Karpas-422 (cell line): ENCODE measurements at regions not wholly inside any gene's neighbourhood (a gene's known extent, or its start where the extent isn't known, plus 50 kb on each side); places are given as distances from the start of the nearest gene placed in this dataset.

Experiments used
- DNase-seq: peaks from one replicate; pipeline ENCODE4 v3.0.0-alpha.2; 2015
- H2AFZ ChIP-seq: fragments of 200-600 bp; sonication (generic); 2 replicates; pipeline ENCODE4 v1.6.1; 2014; ENCODE audit warnings: antibody characterized with exemption, low read length, mixed read lengths
- H3K27ac ChIP-seq: fragments of 200-600 bp; sonication (generic); 2 replicates; pipeline ENCODE4 v1.5.1; 2014; ENCODE audit warnings: mild to moderate bottlenecking, low read length, moderate library complexity
- H3K27me3 ChIP-seq: fragments of 200-600 bp; sonication (generic); 2 replicates; pipeline ENCODE4 v1.6.1; 2014; ENCODE audit warnings: low read length, mixed read lengths
- H3K36me3 ChIP-seq: fragments of 200-600 bp; sonication (generic); 2 replicates; pipeline ENCODE4 v1.6.1; 2014; ENCODE audit warnings: low read length, mixed read lengths; ENCODE audit not compliant: insufficient read depth
- H3K4me1 ChIP-seq: fragments of 200-600 bp; sonication (generic); 2 replicates; pipeline ENCODE4 v1.6.1; 2014; ENCODE audit warnings: mild to moderate bottlenecking, low read length, mixed read lengths
- H3K4me2 ChIP-seq: fragments of 200-600 bp; sonication (generic); 2 replicates; pipeline ENCODE4 v1.6.1; 2014; ENCODE audit warnings: low read length, low read depth, mild to moderate bottlenecking; ENCODE audit not compliant: poor library complexity, severe bottlenecking
- H3K4me3 ChIP-seq: fragments of 200-600 bp; sonication (generic); 2 replicates; pipeline ENCODE4 v1.5.1; 2014; ENCODE audit warnings: mild to moderate bottlenecking, antibody characterized with exemption, low read length, mixed read lengths
- H3K79me2 ChIP-seq: fragments of 200-600 bp; sonication (generic); 2 replicates; pipeline ENCODE4 v1.6.1; 2014; ENCODE audit warnings: mild to moderate bottlenecking, low read length, mixed read lengths
- H3K9ac ChIP-seq: fragments of 200-600 bp; sonication (generic); 2 replicates; pipeline ENCODE4 v1.6.0; 2014; ENCODE audit warnings: low read length
- H3K9me2 ChIP-seq: fragments of 200-600 bp; sonication (generic), shearing (Covaris generic); replicated peaks from 2 replicates; pipeline ENCODE4 v1.6.0; 2014; ENCODE audit warnings: mild to moderate bottlenecking, low read length, moderate library complexity; ENCODE audit not compliant: insufficient read depth
- H3K9me3 ChIP-seq: fragments of 300-700, 200-600 bp; sonication (generic); 2 replicates; pipeline ENCODE4 v1.6.1; 2014; ENCODE audit warnings: low read length, mixed read lengths
- H4K20me1 ChIP-seq: fragments of 200-600 bp; sonication (generic); 2 replicates; pipeline ENCODE4 v1.6.1; 2014; ENCODE audit warnings: mild to moderate bottlenecking, antibody characterized with exemption, low read length, low read depth; ENCODE audit not compliant: insufficient read depth

DNA sequence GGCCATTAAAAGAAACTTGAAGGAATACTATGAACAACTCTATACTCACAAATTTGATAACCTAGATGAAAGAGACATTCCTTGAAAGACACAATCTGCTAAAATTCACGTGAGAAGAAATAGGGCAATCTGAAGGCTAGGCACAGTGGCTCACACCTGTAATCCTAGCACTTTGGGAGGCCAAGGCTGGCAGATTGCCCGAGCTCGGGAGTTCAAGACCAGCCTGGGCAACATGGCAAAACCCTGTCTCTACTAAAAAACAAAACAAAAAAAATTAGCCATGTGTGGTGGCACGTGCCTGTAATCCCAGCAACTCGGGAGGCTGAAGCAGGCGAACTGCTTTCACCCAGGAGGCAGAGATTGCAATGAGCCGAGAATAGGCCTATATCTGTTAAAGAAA lies 104.8 kb downstream of the HES1 start:
- no peaks in the 10 kb centered on the region for H3K79me2 ChIP-seq
- H3K9me3 ChIP-seq, result no peaks in the 10 kb centered on the region; the same call in 1 of the 2 replicates
- DNase-seq, result no peak
- no peak overlapping the region for H2AFZ ChIP-seq
- H3K4me1 ChIP-seq, result no peaks in the 10 kb centered on the region
- H3K4me2 ChIP-seq, result no peak overlapping the region
- H3K9me2 ChIP-seq, result no peaks in the 10 kb centered on the region
- H4K20me1 ChIP-seq, result no peaks in the 10 kb centered on the region
- H3K36me3 ChIP-seq, result no peaks in the 10 kb centered on the region
- H3K9ac ChIP-seq, result no peak overlapping the region
- no peak overlapping the region for H3K4me3 ChIP-seq
- H3K27me3 ChIP-seq, result peaks cover 6% of the 10 kb centered on the region; the same call in 1 of the 2 replicates
- H3K27ac ChIP-seq, result no peak overlapping the region

DNA sequence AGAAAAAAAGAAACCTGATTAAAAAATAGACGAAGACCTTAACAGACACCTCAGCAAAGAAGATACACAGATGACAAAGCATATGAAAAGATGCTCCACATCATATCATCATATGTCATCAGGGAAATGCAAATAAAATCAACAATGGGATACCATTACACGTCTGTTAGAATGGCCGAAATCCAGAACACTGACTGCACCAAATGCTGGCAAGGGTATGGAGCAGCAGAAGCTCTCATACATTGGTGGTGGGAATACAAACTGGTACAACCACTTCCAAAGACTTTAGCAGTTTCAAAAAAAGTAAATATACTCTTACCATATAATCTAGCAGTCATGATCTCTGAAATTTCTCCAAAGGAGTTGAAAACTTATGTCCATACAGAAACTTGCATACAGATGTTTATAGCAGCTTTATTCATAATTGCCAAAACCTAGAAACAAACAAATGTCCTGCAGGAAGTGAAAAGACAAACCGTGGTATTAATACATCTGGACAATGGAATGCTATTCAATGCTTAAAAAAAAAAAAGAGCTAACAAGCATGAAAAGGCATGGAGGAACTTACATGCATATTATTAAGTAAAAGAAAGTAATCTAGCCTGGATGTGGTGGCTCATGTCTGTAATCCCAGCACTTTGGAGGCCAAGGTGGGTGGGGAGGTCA lies 107.4 kb downstream of the HES1 start:
- H3K9ac ChIP-seq, result no peak overlapping the region
- H3K4me1 ChIP-seq, result peaks cover 7% of the 10 kb centered on the region
- no peak overlapping the region for H3K4me3 ChIP-seq
- no peak overlapping the region for H3K27ac ChIP-seq
- H3K9me2 ChIP-seq, result no peaks in the 10 kb centered on the region
- H3K9me3 ChIP-seq, result no peaks in the 10 kb centered on the region
- H4K20me1 ChIP-seq, result no peaks in the 10 kb centered on the region
- H3K4me2 ChIP-seq, result no peak overlapping the region
- DNase-seq, result no peak
- no peak overlapping the region for H2AFZ ChIP-seq
- no peaks in the 10 kb centered on the region for H3K27me3 ChIP-seq
- no peaks in the 10 kb centered on the region for H3K36me3 ChIP-seq
- no peaks in the 10 kb centered on the region for H3K79me2 ChIP-seq

DNA sequence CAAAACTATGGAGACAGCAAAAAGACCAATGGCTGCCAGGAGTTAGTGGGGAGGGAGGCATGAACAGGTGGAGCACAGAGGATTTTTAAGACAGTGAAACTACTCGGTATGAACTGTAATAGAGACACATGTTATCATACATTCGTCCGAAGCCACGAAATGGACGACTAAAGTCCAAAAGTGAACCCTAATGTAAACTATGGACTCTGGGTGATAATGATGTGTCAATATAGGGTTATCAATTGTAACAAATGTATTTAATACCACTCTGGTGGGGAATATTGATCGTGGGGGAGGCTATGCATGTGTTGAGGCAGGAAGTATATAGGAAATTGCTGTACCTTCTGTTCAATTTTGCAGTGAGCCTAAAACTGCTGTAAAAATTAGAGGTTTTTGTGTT lies 107.0 kb downstream of the CPN2 start:
- no peak for DNase-seq
- Histone ChIP-seq H3K9ac (no peak overlapping the region), H3K36me3 (no peaks in the 10 kb centered on the region), H3K9me2 (no peaks in the 10 kb centered on the region), H3K4me1 (peaks cover 8% of the 10 kb centered on the region), H3K27ac (no peak overlapping the region), H3K27me3 (no peaks in the 10 kb centered on the region), H3K4me2 (no peak overlapping the region), H4K20me1 (no peaks in the 10 kb centered on the region), H3K4me3 (no peak overlapping the region), H3K9me3 (no peaks in the 10 kb centered on the region), H3K79me2 (no peaks in the 10 kb centered on the region), H2AFZ (no peak overlapping the region)

DNA sequence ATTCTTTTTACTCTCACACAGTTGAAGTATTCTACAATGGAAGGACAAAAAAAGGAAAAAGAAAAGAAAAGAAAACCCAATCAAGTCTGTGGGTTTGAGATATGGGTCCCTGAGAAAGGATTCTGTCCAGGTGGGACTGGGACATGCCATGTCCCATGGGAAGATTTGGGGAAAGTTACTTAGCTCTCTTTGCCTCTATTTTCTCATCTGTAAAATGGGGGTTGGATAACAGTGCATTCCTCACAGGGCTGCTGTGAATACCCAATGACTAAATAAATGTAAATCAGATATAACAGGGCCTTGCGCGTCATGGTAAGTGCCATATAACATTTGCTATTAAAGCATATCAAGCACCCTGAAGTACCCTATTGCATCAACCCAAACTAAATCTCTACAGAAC lies 105.7 kb downstream of the CPN2 start:
- Histone ChIP-seq H3K4me3 (no peak overlapping the region), H2AFZ (no peak overlapping the region), H3K9me2 (no peaks in the 10 kb centered on the region), H3K27me3 (no peaks in the 10 kb centered on the region), H3K4me1 (peaks cover 8% of the 10 kb centered on the region), H3K9ac (no peak overlapping the region), H3K27ac (no peak overlapping the region), H3K79me2 (no peaks in the 10 kb centered on the region), H3K9me3 (no peaks in the 10 kb centered on the region), H3K36me3 (no peaks in the 10 kb centered on the region), H4K20me1 (no peaks in the 10 kb centered on the region), H3K4me2 (no peak overlapping the region)
- no peak for DNase-seq

DNA sequence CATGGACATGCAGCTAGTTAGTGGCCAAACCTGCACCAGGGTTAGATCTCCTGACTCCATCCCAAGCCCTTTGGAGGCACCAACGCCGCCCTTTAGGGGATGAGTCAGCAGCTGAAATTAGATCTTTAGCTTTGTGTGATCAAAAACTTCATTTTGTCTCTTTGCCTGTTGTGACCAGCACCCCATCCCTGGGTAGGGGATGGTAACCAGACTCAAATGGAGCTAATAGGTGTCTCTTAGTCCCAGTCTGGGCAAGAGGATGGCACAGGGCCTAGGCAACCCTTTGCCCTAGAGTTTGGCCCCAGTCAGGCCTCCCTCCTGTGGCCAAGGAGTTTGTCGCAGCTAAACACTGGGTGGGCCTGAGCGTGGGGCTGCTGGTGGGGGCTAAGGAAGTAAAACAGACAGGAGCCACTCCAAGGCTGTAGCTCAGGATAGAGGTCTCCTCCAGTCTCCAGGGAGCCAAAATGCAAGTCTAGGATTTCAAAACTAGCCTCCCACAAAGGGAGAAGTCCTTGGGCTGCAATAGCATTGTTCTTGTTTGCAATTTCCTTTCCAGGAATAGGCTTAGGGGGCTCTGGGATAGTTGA lies 105.1 kb downstream of the CPN2 start:
- Histone ChIP-seq H3K36me3 (no peaks in the 10 kb centered on the region), H3K79me2 (no peaks in the 10 kb centered on the region), H4K20me1 (no peaks in the 10 kb centered on the region), H3K4me1 (peaks cover 8% of the 10 kb centered on the region), H3K4me3 (no peak overlapping the region), H3K27me3 (no peaks in the 10 kb centered on the region), H3K4me2 (no peak overlapping the region), H3K9me2 (no peaks in the 10 kb centered on the region), H3K27ac (no peak overlapping the region), H3K9ac (no peak overlapping the region), H3K9me3 (no peaks in the 10 kb centered on the region), H2AFZ (no peak overlapping the region)
- DNase-seq, result no peak

DNA sequence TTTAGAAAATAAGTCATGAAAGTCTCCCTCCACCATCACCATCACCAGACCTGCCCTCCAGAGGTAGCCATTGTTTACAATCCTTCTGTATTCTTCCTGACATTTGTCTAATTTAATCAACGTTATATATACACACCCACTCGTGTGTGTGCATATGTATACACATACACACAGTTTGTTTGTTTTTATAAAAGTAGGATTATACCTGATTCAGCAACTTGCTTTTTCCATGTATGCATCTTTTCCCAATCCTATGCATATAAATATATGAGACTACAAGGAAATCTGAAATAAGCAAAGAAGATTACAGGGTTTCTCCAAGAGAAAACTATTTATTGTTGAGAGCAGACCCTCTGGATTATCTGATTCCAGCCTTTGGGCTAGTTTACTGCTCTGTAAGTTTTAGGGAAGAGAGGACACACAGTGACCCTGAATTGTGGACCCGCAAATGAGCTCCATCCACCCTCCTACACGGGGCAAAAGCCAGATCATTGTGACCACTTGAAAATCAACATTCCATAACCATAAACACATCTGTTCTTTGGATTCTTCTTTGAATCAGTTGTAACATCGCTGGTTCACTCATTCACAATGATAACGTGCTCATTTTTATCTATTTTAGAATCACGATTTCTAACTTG lies 104.3 kb downstream of the CPN2 start:
- H3K9me3 ChIP-seq, result no peaks in the 10 kb centered on the region
- no peak overlapping the region for H3K4me3 ChIP-seq
- H3K4me2 ChIP-seq, result no peak overlapping the region
- H3K79me2 ChIP-seq, result no peaks in the 10 kb centered on the region
- DNase-seq, result no peak
- H3K27me3 ChIP-seq, result no peaks in the 10 kb centered on the region
- H4K20me1 ChIP-seq, result no peaks in the 10 kb centered on the region
- no peaks in the 10 kb centered on the region for H3K9me2 ChIP-seq
- H3K27ac ChIP-seq, result no peak overlapping the region
- no peak overlapping the region for H2AFZ ChIP-seq
- no peaks in the 10 kb centered on the region for H3K36me3 ChIP-seq
- no peak overlapping the region for H3K9ac ChIP-seq
- peaks cover 8% of the 10 kb centered on the region for H3K4me1 ChIP-seq

DNA sequence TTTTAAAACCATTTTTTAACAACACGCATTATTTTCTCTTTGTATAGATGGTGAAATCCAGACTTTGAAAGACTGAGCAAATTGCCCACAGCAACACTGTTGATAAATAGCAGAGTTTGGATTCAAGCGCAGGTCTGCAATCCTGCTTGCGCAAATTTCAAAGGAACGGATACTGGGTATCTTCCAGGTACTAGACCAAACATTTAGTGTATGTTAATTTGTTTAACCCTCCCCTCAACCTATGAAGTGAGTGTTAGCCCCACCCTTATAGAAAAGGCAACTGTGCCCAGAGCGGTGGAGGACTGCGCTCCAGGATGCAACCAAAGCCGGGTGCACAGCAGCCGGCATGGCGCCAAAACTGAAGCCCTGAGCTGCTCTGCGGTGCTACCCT lies 103.8 kb downstream of the CPN2 start:
- H3K4me3 ChIP-seq, result no peak overlapping the region
- peaks cover 8% of the 10 kb centered on the region for H3K4me1 ChIP-seq
- no peaks in the 10 kb centered on the region for H3K9me2 ChIP-seq
- DNase-seq, result no peak
- no peak overlapping the region for H3K4me2 ChIP-seq
- no peak overlapping the region for H2AFZ ChIP-seq
- no peaks in the 10 kb centered on the region for H3K36me3 ChIP-seq
- no peak overlapping the region for H3K27ac ChIP-seq
- no peaks in the 10 kb centered on the region for H3K9me3 ChIP-seq
- H4K20me1 ChIP-seq, result no peaks in the 10 kb centered on the region
- H3K9ac ChIP-seq, result no peak overlapping the region
- no peaks in the 10 kb centered on the region for H3K27me3 ChIP-seq
- H3K79me2 ChIP-seq, result no peaks in the 10 kb centered on the region

DNA sequence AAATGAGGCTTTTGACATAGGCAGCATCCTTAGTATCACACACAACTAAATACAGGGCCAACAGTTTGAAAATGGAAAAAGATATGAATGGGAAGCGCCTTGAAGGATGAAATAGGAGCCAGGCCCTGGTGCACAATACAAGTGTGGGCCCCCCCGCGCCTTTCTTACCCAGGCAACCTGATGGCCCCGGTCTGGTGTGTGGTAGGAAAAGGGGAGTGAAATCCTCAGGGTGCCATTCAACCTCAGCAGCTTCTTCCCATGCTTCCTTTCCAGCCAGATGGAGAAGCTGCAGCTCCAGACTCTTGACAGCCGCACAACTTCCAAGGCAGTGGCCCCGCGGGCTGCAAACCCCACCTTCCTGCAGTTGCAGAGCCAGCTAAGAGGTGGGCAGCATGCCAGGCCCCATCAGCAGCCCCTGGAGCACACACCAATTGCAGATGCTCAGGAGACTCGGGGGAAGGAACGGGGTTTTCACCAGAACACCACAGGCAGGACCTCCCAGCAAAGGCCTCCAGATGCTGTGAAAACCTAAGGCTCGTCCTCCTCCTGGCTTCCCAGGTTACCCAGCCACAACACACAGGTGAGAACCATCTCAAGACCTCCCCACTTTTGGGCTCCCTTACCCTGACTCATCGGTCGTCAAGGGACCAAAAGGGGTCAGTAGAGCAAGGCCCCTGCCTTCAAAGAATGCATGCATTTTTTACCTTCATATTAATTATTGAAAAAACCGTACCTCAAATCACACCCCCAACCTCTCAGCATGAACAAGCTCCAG lies 101.6 kb downstream of the CPN2 start:
- no peak overlapping the region for H2AFZ ChIP-seq
- no peaks in the 10 kb centered on the region for H3K79me2 ChIP-seq
- no peak overlapping the region for H3K27ac ChIP-seq
- no peaks in the 10 kb centered on the region for H3K36me3 ChIP-seq
- H3K9ac ChIP-seq, result no peak overlapping the region
- DNase-seq, result no peak
- no peaks in the 10 kb centered on the region for H3K9me3 ChIP-seq
- H3K27me3 ChIP-seq, result no peaks in the 10 kb centered on the region
- H3K4me1 ChIP-seq, result peaks cover 8% of the 10 kb centered on the region
- H3K9me2 ChIP-seq, result no peaks in the 10 kb centered on the region
- no peak overlapping the region for H3K4me3 ChIP-seq
- no peaks in the 10 kb centered on the region for H4K20me1 ChIP-seq
- no peak overlapping the region for H3K4me2 ChIP-seq
